ENCODE measurements at regions not wholly inside any gene's neighbourhood (a gene's known extent, or its start where the extent isn't known, plus 50 kb on each side); places are given as distances from the start of the nearest gene placed in this dataset.

DNA sequence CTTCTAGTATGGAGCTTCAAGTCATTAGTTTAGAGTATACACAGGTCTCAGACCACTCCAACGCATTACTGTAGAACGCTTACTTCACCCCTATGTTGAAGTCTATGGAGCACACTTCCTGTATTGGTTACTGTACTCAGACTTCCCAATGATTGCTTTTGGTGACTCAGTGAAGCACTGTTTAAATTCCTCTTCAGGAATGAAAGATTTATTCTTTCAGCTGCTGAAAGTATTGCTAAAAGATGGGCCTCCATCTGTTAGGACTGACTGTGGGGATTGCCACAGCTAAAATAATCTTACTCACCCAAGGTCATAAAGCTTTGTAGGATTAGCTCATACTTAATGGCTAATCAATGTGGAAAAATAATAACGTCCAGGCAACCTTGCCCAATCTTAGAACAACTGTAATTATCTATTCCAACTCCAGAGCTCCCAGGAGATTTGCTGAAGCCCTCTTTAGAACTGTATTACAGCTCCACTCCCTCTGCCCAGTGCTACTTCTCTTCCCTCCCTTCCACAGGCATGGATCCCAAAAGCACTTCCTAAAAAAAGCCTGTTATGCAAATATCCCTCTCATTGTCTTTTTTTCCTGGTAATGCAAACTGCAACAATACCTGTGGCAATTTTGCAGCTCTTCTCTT is 281.9 kb upstream of the HS3ST1 start:
- FAIRE-seq, result no peak
- TF ChIP-seq, protein P1, sequence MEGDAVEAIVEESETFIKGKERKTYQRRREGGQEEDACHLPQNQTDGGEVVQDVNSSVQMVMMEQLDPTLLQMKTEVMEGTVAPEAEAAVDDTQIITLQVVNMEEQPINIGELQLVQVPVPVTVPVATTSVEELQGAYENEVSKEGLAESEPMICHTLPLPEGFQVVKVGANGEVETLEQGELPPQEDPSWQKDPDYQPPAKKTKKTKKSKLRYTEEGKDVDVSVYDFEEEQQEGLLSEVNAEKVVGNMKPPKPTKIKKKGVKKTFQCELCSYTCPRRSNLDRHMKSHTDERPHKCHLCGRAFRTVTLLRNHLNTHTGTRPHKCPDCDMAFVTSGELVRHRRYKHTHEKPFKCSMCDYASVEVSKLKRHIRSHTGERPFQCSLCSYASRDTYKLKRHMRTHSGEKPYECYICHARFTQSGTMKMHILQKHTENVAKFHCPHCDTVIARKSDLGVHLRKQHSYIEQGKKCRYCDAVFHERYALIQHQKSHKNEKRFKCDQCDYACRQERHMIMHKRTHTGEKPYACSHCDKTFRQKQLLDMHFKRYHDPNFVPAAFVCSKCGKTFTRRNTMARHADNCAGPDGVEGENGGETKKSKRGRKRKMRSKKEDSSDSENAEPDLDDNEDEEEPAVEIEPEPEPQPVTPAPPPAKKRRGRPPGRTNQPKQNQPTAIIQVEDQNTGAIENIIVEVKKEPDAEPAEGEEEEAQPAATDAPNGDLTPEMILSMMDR (IDR thresholded peaks at IDR 0.05; ENCODE audit: insufficient read depth, missing control alignments), result no peak
- DNase-seq (ENCODE audit: insufficient read length, low spot score), result no peak

DNA sequence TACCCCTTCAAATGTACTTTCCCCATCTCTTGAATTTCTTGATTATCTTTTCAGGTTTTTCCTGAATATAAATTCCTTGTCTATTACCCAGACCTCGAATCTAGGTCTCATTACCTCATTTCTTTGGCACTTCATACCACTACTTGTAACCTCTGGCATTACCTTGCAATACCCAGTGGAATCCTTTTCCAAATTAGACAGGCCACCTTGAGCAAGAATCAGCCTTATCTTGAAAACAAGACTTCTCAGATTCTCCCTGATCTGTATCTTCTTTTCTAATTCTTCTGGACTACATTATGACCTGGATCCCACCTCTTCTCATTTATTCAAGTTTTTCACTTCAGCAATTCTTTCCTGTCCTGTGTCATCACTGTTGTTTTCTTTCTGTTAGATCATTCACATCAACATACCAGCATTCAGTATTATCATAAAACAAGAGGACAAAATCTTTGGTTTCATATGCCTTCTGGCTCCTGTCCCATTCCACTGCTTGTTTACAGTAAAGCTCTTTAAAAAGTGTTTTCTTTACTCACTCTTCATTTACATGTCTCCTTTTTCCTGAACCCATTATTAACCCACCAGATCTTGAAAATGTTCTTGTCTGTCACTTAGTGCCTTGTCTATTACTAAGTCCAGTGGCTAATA is 275.6 kb upstream of the HS3ST1 start:
- TF ChIP-seq, protein P1 (IDR thresholded peaks at IDR 0.05; ENCODE audit: insufficient read depth, missing control alignments), result no peak
- FAIRE-seq (no peak), DNase-seq (ENCODE audit: insufficient read length, low spot score) (no peak)

DNA sequence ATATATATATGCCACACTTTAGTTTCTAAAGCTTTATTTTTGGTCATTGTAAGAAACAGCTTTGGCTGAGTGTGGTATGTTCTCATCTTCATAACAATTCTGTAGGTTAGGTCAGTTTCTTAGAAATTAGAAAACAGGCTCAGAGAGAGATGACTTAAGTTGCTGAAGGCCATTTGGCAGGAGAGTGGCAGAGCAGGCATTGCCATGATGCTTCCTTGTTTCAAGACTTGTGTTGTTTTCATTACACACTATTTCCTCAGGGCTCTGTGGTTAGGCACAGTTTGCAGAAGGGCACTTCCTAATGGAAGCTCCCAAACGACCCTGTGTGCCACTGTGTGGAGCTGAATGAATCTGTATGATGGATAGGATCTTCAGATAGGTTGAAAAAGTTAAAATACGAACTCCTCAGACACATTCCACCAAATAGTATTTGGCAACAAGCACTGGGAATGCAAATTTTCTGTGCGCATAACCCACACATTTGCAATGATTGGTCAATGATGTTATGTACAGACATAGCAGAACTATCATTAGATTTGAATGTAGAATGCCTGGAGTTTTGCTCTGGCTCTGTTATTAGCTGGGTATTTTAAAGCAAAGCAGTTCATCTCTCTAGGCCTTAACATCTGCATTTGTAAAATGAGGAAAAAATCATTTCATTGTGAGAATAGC is 274.3 kb upstream of the HS3ST1 start:
- no peak for DNase-seq (ENCODE audit: insufficient read length, low spot score)

DNA sequence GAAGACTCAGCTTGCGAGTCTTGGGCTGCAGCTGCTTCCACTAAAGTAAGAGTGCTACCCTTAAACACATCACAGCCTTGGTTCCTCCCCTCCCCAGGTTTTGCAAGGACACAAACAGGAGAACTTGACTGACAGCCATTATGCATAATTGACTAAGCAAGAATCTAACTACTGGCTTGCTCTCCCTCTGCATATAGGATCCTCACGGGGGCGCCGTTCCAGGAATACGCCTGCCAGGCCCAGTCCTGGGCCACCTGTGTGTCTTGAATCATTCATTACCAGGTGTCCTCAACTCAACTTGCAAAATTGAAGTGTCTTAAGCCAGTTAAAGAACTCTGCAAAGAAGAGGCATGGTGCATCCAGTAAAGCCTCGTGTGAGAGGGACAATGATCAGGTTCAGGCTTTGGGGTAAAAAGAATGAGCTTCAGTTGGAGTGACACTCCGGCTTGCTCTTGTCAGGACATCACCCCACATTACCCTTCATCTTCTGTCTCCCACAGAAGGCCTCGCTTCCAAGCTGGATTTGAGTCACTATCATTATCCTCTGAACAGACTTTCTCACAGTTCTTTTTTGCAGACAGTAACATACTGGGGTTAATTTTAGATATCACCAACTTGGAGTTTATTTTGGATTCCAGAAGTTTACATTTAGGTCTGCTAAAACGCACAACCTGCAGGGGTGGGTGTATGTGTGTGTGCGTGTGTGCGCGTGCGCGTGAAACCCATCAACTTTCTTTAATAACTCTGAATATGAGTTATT is 273.5 kb upstream of the HS3ST1 start:
- DNase-seq (ENCODE audit: insufficient read length, low spot score) (no peak), FAIRE-seq (no peak)
- TF ChIP-seq, protein P1 (IDR thresholded peaks at IDR 0.05; ENCODE audit: insufficient read depth, missing control alignments), result no peak

More for the DNA sequence above, 274.3 kb upstream of the HS3ST1 start:
- TF ChIP-seq, protein P1 (IDR thresholded peaks at IDR 0.05; ENCODE audit: insufficient read depth, missing control alignments), result no peak
- no peak for FAIRE-seq

DNA sequence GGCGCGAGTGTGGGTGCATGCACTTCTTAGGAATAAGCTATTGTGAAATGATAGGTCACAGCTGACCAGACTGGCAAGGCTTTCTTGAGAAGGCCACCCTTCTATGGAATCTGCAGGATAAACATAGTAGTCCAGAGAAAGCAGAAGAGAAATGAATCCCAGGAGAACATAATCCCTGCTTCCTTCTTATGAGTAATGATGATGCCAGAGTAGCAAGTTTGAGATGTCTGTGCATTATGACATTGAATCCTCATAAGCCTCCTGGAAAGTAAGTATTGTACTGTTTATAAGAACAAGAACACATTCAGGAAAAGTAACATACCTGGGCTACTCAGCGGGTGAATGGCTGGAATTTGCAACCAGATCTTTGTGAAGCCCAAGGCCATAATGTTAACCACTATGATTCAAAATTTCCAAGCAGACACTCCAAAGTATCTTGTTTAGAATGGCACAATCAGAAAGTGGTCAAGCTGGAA is 272.1 kb upstream of the HS3ST1 start:
- TF ChIP-seq, protein P1 (IDR thresholded peaks at IDR 0.05; ENCODE audit: insufficient read depth, missing control alignments), result no peak
- no peak for DNase-seq (ENCODE audit: insufficient read length, low spot score)
- FAIRE-seq, result no peak

DNA sequence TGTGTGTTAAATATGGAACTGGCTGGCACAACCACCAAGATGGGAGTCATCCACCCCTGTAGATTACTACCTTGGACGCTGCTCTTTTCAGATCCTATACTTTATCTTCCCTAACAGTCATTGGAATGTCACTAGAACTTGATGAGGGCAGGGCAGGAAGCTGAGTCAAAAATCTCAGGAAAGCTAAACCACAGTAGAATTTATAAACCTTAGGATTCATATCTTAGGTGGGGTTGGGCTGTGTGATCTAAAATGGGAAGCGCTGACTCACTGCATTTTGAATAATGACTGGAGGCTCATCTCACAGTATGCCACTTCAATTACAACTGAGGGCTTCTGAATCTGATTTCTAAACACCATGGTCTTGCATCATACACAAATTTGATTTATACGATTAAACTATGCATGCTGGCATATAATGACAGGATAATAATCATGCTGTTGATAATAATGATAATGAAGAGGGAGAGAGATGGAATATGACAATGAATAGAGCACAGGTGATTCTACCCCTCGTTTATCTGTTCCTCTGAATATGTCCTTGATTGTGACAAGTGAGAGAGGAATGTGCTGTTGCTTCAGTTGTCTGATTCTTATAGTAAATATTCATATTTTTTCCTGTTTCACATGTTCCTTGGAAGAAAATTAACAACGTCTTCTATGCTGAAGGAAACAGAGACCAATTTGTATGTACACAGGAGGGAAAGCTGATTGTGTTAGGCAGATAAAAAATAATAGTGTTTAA is 270.3 kb upstream of the HS3ST1 start:
- DNase-seq (ENCODE audit: insufficient read length, low spot score) (no peak), FAIRE-seq (no peak)
- TF ChIP-seq, protein P1 (IDR thresholded peaks at IDR 0.05; ENCODE audit: insufficient read depth, missing control alignments), result no peak

Measured in D721Med (cell line).